WTC11 (cell line): ENCODE measurements at regions not wholly inside any gene's neighbourhood (a gene's known extent, or its start where the extent isn't known, plus 50 kb on each side); places are given as distances from the start of the nearest gene placed in this dataset.

Experiments
- ATAC-seq: fragments of 200-7000 bp; cut with Tn5 transposase; 2 replicates; pipeline ENCODE4 v1.10.0; 2021; ENCODE audit warnings: mild to moderate bottlenecking, moderate library complexity
- CTCF ChIA-PET: fragments of 300-600 bp; sonication (Branson Sonifier 250); formaldehyde crosslinking; loops from one replicate; lab custom pipeline; 2021; ENCODE audit warnings: antibody characterized with exemption; lab: Charles Lee
- POLR2A ChIA-PET: fragments of 350-600 bp; sonication (Branson Sonifier 250); formaldehyde crosslinking; loops from one replicate; lab custom pipeline; 2021; ENCODE audit warnings: antibody characterized with exemption; lab: Charles Lee
- DNase-seq: peaks from one replicate; pipeline ENCODE4 v3.0.0; 2021; ENCODE audit warnings: low spot score
- H3K27ac Mint-ChIP-seq: 2 replicates; pipeline ENCODE4 v1.8.0; 2021; ENCODE audit warnings: mixed read lengths
- H3K27me3 Mint-ChIP-seq: 2 replicates; pipeline ENCODE4 v1.8.0; 2021; ENCODE audit warnings: low read depth, mild to moderate bottlenecking, moderate library complexity, mixed read lengths
- H3K36me3 Mint-ChIP-seq: 2 replicates; pipeline ENCODE4 v1.8.0; 2021; ENCODE audit warnings: mixed read lengths
- H3K4me1 Mint-ChIP-seq: 2 replicates; pipeline ENCODE4 v1.8.0; 2022; ENCODE audit warnings: mixed read lengths
- H3K4me3 Mint-ChIP-seq: 2 replicates; pipeline ENCODE4 v1.8.0; 2021; ENCODE audit warnings: mild to moderate bottlenecking, moderate library complexity, mixed read lengths
- H3K9me3 Mint-ChIP-seq: 2 replicates; pipeline ENCODE4 v1.8.0; 2021; ENCODE audit warnings: mixed read lengths
- ATF1 ChIP-seq: sonication (generic); formaldehyde crosslinking; IDR thresholded peaks from 2 replicates; pipeline ENCODE4 v1.8.1; 2023; ENCODE audit warnings: mild to moderate bottlenecking, moderate library complexity, missing genetic modification reagents
- ESRRA ChIP-seq: sonication (generic); formaldehyde crosslinking; IDR thresholded peaks from 2 replicates; pipeline ENCODE4 v1.8.1; 2022; ENCODE audit warnings: mild to moderate bottlenecking, missing genetic modification reagents, borderline replicate concordance
- FOXP4 ChIP-seq: sonication (generic); formaldehyde crosslinking; IDR thresholded peaks from 2 replicates; pipeline ENCODE4 v1.8.0; 2022; ENCODE audit warnings: mild to moderate bottlenecking, missing genetic modification reagents
- MYBL2 ChIP-seq: sonication (generic); formaldehyde crosslinking; IDR thresholded peaks from 2 replicates; pipeline ENCODE4 v1.8.1; 2023; ENCODE audit warnings: mild to moderate bottlenecking, moderate library complexity, missing genetic modification reagents
- NFATC4 ChIP-seq: fragments of 250-450 bp; sonication (Bioruptor Pico); IDR thresholded peaks from 2 replicates; pipeline ENCODE4 v1.9.0; 2021; ENCODE audit warnings: mild to moderate bottlenecking
- NFYB ChIP-seq: sonication (generic); formaldehyde crosslinking; conservative IDR thresholded peaks from 2 replicates; pipeline ENCODE4 v1.8.0; 2022; ENCODE audit warnings: low read depth, missing genetic modification reagents
- NR1H2 ChIP-seq: sonication (generic); formaldehyde crosslinking; IDR thresholded peaks from 2 replicates; pipeline ENCODE4 v1.9.0; 2021; ENCODE audit warnings: mild to moderate bottlenecking, moderate library complexity, missing genetic modification reagents
- PRRX2 ChIP-seq: fragments of 250-450 bp; sonication (Bioruptor Pico); IDR thresholded peaks from 2 replicates; pipeline ENCODE4 v1.8.0; 2021; ENCODE audit warnings: mild to moderate bottlenecking
- SOX15 ChIP-seq: fragments of 250-450 bp; sonication (Bioruptor Pico); IDR thresholded peaks from 2 replicates; pipeline ENCODE4 v1.9.0; 2021; ENCODE audit warnings: mild to moderate bottlenecking
- ZNF138 ChIP-seq: sonication (generic); formaldehyde crosslinking; conservative IDR thresholded peaks from 2 replicates; pipeline ENCODE4 v1.8.1; 2022; ENCODE audit warnings: mild to moderate bottlenecking, moderate library complexity, missing genetic modification reagents
- ZNF219 ChIP-seq: sonication (generic); formaldehyde crosslinking; IDR thresholded peaks from 2 replicates; pipeline ENCODE4 v1.8.0; 2023; ENCODE audit warnings: missing genetic modification reagents, mild to moderate bottlenecking, borderline replicate concordance
- ZNF416 ChIP-seq: fragments of 250-450 bp; sonication (Bioruptor Pico); IDR thresholded peaks from 2 replicates; pipeline ENCODE4 v1.9.0; 2021; ENCODE audit warnings: mild to moderate bottlenecking, inconsistent platforms
- ZNF512 ChIP-seq: sonication (generic); formaldehyde crosslinking; IDR thresholded peaks from 2 replicates; pipeline ENCODE4 v1.8.1; 2022; ENCODE audit warnings: missing genetic modification reagents, borderline replicate concordance
- ZNF671 ChIP-seq: fragments of 250-450 bp; sonication (Bioruptor Pico); IDR thresholded peaks from 2 replicates; pipeline ENCODE4 v1.8.0; 2021; ENCODE audit warnings: mild to moderate bottlenecking
- TF ChIP-seq, protein P1 (sequence below): sonication (generic); formaldehyde crosslinking; IDR thresholded peaks from 2 replicates; pipeline ENCODE4 v1.8.0; 2022; ENCODE audit warnings: mild to moderate bottlenecking, missing genetic modification reagents
- TF ChIP-seq, protein P2 (sequence below): fragments of 250-450 bp; sonication (Bioruptor Pico); IDR thresholded peaks from 2 replicates; pipeline ENCODE4 v1.9.0; 2021; ENCODE audit warnings: mild to moderate bottlenecking, borderline replicate concordance
- TF ChIP-seq, protein P3 (sequence below): sonication (generic); formaldehyde crosslinking; conservative IDR thresholded peaks from 2 replicates; pipeline ENCODE4 v1.8.1; 2023; ENCODE audit warnings: mild to moderate bottlenecking, low read depth, missing genetic modification reagents, moderate library complexity
- TF ChIP-seq, protein P4 (sequence below): sonication (generic); formaldehyde crosslinking; IDR thresholded peaks from 2 replicates; pipeline ENCODE4 v1.8.1; 2023; ENCODE audit warnings: mild to moderate bottlenecking, missing genetic modification reagents, borderline replicate concordance

DNA sequence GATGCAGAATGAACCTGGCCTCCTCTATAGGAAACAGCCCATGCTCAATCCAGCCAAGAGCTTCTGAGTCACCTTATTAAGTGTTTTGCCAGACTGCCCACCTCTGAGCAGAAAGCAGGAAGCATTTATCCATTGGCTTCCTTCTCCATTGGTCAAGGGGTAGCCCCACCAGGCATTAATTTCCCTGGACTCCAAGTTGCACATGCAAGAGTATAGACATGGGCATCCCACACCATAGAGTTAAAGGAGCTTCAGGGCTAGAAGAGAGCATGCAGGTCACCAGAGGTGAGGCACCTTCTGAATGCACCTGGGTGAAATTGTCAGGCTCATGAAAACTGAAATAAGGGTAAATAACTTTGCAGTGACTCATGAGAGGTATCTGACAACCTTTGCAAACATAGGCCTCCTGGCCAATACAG is 230.8 kb upstream of the STAC start:
- Mint-ChIP-seq H3K4me3 (no peak overlapping the region), H3K27me3 (no peaks in the 10 kb centered on the region), H3K9me3 (no peaks in the 10 kb centered on the region), H3K27ac (no peak overlapping the region), H3K36me3 (no peaks in the 10 kb centered on the region), H3K4me1 (no peaks in the 10 kb centered on the region)
- ChIA-PET POLR2A (no interaction called here), CTCF (no interaction called here)
- no peak for ATAC-seq
- TF ChIP-seq NFYB (no peak), ZNF219 (CRISPR knock-in tag) (no peak), PRRX2 (CRISPR knock-in tag) (no peak), MYBL2 (CRISPR knock-in tag) (no peak)
- TF ChIP-seq, all 79 proteins: peak for 0
- no peak for DNase-seq

- H3K36me3 Mint-ChIP-seq = no peaks in the 10 kb centered on the region
- H3K27ac Mint-ChIP-seq = no peak overlapping the region
- ATAC-seq (no peak), DNase-seq (no peak)
- peaks cover 8% of the 10 kb centered on the region for H3K4me1 Mint-ChIP-seq
- H3K9me3 Mint-ChIP-seq = no peaks in the 10 kb centered on the region
- no peak overlapping the region for H3K4me3 Mint-ChIP-seq
- no peaks in the 10 kb centered on the region for H3K27me3 Mint-ChIP-seq
- ChIA-PET POLR2A (no interaction called here), CTCF (no interaction called here)
- TF ChIP-seq ESRRA (no peak), NR1H2 (CRISPR knock-in tag) (no peak), ATF1 (no peak), ZNF671 (CRISPR knock-in tag) (no peak), FOXP4 (CRISPR knock-in tag) (no peak), NFATC4 (no peak), ZNF416 (no peak), ZNF512 (CRISPR knock-in tag) (no peak), SOX15 (CRISPR knock-in tag) (no peak), ZNF138 (CRISPR knock-in tag) (no peak)
- TF ChIP-seq, protein P1, sequence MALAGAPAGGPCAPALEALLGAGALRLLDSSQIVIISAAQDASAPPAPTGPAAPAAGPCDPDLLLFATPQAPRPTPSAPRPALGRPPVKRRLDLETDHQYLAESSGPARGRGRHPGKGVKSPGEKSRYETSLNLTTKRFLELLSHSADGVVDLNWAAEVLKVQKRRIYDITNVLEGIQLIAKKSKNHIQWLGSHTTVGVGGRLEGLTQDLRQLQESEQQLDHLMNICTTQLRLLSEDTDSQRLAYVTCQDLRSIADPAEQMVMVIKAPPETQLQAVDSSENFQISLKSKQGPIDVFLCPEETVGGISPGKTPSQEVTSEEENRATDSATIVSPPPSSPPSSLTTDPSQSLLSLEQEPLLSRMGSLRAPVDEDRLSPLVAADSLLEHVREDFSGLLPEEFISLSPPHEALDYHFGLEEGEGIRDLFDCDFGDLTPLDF = no peak
- TF ChIP-seq, protein P2, sequence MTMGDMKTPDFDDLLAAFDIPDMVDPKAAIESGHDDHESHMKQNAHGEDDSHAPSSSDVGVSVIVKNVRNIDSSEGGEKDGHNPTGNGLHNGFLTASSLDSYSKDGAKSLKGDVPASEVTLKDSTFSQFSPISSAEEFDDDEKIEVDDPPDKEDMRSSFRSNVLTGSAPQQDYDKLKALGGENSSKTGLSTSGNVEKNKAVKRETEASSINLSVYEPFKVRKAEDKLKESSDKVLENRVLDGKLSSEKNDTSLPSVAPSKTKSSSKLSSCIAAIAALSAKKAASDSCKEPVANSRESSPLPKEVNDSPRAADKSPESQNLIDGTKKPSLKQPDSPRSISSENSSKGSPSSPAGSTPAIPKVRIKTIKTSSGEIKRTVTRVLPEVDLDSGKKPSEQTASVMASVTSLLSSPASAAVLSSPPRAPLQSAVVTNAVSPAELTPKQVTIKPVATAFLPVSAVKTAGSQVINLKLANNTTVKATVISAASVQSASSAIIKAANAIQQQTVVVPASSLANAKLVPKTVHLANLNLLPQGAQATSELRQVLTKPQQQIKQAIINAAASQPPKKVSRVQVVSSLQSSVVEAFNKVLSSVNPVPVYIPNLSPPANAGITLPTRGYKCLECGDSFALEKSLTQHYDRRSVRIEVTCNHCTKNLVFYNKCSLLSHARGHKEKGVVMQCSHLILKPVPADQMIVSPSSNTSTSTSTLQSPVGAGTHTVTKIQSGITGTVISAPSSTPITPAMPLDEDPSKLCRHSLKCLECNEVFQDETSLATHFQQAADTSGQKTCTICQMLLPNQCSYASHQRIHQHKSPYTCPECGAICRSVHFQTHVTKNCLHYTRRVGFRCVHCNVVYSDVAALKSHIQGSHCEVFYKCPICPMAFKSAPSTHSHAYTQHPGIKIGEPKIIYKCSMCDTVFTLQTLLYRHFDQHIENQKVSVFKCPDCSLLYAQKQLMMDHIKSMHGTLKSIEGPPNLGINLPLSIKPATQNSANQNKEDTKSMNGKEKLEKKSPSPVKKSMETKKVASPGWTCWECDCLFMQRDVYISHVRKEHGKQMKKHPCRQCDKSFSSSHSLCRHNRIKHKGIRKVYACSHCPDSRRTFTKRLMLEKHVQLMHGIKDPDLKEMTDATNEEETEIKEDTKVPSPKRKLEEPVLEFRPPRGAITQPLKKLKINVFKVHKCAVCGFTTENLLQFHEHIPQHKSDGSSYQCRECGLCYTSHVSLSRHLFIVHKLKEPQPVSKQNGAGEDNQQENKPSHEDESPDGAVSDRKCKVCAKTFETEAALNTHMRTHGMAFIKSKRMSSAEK = no peak
- TF ChIP-seq, protein P3, sequence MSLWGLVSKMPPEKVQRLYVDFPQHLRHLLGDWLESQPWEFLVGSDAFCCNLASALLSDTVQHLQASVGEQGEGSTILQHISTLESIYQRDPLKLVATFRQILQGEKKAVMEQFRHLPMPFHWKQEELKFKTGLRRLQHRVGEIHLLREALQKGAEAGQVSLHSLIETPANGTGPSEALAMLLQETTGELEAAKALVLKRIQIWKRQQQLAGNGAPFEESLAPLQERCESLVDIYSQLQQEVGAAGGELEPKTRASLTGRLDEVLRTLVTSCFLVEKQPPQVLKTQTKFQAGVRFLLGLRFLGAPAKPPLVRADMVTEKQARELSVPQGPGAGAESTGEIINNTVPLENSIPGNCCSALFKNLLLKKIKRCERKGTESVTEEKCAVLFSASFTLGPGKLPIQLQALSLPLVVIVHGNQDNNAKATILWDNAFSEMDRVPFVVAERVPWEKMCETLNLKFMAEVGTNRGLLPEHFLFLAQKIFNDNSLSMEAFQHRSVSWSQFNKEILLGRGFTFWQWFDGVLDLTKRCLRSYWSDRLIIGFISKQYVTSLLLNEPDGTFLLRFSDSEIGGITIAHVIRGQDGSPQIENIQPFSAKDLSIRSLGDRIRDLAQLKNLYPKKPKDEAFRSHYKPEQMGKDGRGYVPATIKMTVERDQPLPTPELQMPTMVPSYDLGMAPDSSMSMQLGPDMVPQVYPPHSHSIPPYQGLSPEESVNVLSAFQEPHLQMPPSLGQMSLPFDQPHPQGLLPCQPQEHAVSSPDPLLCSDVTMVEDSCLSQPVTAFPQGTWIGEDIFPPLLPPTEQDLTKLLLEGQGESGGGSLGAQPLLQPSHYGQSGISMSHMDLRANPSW = no peak
- TF ChIP-seq, protein P4, sequence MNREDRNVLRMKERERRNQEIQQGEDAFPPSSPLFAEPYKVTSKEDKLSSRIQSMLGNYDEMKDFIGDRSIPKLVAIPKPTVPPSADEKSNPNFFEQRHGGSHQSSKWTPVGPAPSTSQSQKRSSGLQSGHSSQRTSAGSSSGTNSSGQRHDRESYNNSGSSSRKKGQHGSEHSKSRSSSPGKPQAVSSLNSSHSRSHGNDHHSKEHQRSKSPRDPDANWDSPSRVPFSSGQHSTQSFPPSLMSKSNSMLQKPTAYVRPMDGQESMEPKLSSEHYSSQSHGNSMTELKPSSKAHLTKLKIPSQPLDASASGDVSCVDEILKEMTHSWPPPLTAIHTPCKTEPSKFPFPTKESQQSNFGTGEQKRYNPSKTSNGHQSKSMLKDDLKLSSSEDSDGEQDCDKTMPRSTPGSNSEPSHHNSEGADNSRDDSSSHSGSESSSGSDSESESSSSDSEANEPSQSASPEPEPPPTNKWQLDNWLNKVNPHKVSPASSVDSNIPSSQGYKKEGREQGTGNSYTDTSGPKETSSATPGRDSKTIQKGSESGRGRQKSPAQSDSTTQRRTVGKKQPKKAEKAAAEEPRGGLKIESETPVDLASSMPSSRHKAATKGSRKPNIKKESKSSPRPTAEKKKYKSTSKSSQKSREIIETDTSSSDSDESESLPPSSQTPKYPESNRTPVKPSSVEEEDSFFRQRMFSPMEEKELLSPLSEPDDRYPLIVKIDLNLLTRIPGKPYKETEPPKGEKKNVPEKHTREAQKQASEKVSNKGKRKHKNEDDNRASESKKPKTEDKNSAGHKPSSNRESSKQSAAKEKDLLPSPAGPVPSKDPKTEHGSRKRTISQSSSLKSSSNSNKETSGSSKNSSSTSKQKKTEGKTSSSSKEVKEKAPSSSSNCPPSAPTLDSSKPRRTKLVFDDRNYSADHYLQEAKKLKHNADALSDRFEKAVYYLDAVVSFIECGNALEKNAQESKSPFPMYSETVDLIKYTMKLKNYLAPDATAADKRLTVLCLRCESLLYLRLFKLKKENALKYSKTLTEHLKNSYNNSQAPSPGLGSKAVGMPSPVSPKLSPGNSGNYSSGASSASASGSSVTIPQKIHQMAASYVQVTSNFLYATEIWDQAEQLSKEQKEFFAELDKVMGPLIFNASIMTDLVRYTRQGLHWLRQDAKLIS (CRISPR knock-in tag) = no peak
Measured at GRCh38 chr3:36155515-36155914, 224.8 kb upstream of the STAC start.
